ENCODE measurements at regions not wholly inside any gene's neighbourhood (a gene's known extent, or its start where the extent isn't known, plus 50 kb on each side); places are given as distances from the start of the nearest gene placed in this dataset.

GRCh38 chr15:79213650-79214049, 68.9 kb upstream of the ANKRD34C start:
- TF ChIP-seq, protein P1, sequence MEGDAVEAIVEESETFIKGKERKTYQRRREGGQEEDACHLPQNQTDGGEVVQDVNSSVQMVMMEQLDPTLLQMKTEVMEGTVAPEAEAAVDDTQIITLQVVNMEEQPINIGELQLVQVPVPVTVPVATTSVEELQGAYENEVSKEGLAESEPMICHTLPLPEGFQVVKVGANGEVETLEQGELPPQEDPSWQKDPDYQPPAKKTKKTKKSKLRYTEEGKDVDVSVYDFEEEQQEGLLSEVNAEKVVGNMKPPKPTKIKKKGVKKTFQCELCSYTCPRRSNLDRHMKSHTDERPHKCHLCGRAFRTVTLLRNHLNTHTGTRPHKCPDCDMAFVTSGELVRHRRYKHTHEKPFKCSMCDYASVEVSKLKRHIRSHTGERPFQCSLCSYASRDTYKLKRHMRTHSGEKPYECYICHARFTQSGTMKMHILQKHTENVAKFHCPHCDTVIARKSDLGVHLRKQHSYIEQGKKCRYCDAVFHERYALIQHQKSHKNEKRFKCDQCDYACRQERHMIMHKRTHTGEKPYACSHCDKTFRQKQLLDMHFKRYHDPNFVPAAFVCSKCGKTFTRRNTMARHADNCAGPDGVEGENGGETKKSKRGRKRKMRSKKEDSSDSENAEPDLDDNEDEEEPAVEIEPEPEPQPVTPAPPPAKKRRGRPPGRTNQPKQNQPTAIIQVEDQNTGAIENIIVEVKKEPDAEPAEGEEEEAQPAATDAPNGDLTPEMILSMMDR (IDR thresholded peaks at IDR 0.05), result no peak
- TF ChIP-seq POLR2A (IDR thresholded peaks at IDR 0.05), result no peak

Data from heart left ventricle (tissue), 13 donors.